ENCODE measurements at regions not wholly inside any gene's neighbourhood (a gene's known extent, or its start where the extent isn't known, plus 50 kb on each side); places are given as distances from the start of the nearest gene placed in this dataset.
A peak's percentile ranks its signal among the peaks of the same experiment; 100 is the strongest.

- CTCF ChIA-PET, result interaction anchor here (1.6 kb wide), 1 partner anchor 20 kb away, joined by 5 read pairs; no protein-coding TSS in a partner anchor
These were observed 149.2 kb upstream of the SYT6 start for GRCh38 chr1:114302821-114303220.

DNA sequence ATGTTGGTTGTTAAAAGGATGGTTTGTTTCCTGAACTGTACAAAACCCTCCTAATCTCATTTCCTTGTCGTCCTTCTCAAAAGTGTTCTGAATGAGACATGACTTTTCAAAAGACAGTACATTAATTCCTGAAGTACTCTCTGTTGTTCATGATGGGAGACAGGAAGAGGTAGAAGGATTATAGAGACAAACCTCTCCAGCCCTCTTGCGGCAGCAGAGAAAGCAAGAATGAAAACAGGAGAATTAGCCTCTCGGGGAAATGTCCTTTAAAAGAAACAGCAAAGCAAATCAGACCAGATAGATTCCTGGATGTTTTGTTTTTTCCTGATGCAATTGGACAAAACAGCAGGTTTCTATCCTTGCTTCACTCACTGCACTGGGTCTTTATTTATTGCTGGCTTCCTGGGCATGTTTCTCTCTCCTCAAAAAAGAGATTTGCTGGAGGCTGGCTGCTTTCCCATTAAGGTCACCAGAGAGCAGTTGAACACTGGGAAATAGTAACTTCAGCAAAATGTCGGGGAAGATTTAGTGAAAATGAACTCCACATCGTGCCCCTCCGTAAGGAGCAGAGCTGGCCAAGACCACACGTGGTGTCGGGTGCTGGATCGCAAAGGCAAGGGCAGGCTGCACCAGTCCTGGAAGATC lies 145.8 kb upstream of the SYT6 start:
- no peak for ATAC-seq
- Mint-ChIP-seq H3K4me3 (no peak overlapping the region), H3K9me3 (ENCODE audit: low read depth) (no peaks in the 10 kb centered on the region), H3K4me1 (peaks cover 8% of the 10 kb centered on the region), H3K36me3 (no peaks in the 10 kb centered on the region), H3K27me3 (peaks cover 8% of the 10 kb centered on the region), H3K27ac (no peak overlapping the region)
- CTCF ChIA-PET, result interaction anchor here (1.4 kb wide), 1 partner anchor 17 kb away, joined by 8 read pairs; no protein-coding TSS in a partner anchor
- no peak for DNase-seq

More at GRCh38 chr1:114302821-114303220, 149.2 kb upstream of the SYT6 start:
- no peak for ATAC-seq
- H3K9me3 Mint-ChIP-seq (ENCODE audit: low read depth), result no peaks in the 10 kb centered on the region
- no peak for DNase-seq
- peaks cover 8% of the 10 kb centered on the region for H3K4me1 Mint-ChIP-seq
- no peak overlapping the region for H3K4me3 Mint-ChIP-seq
- no peak overlapping the region for H3K27ac Mint-ChIP-seq
- H3K36me3 Mint-ChIP-seq, result no peaks in the 10 kb centered on the region
- peaks cover 9% of the 10 kb centered on the region for H3K27me3 Mint-ChIP-seq

DNA sequence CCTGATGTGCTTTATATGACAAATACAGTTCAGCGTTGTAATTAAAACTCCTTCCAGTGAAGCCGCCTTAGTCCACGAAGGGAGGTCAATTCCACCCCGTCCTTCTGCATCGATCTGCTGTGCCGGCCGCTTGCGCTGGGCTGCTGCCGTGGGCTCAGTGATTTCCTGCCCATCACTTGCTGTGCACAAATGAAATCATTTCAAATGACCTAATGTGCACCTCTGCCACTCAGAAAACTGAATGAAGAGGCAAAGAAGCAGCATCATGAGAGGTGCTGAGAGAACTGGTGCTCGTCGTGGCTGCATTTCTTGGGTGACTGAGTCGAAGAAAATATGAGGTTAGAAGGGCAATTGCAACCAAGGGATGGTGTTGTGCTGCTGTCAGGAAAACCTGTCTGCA lies 144.3 kb upstream of the SYT6 start:
- Mint-ChIP-seq H3K36me3 (no peaks in the 10 kb centered on the region), H3K4me1 (peaks cover 8% of the 10 kb centered on the region), H3K4me3 (no peak overlapping the region), H3K9me3 (ENCODE audit: low read depth) (no peaks in the 10 kb centered on the region), H3K27me3 (peaks cover 8% of the 10 kb centered on the region), H3K27ac (no peak overlapping the region)
- DNase-seq (no peak), ATAC-seq (no peak)
- CTCF ChIA-PET, result no interaction called here

DNA sequence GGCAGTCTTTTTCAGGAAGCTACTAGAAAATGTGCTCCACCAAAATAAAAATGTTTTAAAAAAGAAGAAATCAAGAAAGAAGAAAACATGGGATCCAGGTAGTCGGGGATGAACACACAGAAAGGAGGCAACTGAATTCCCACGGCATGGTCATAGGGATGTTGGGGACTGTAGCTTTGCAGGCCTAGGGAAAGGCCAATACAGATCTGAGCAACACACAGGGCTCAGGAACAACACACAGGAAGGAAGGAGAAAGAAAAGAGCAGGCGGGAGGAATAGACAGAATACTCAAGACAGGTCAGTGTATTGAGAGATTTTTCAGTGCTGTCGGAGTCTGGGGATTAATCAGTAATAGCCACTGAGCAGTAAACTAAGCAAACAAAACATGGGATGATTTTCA lies 142.7 kb upstream of the SYT6 start:
- peaks cover 8% of the 10 kb centered on the region for H3K27me3 Mint-ChIP-seq
- CTCF ChIA-PET, result interaction anchor here (2.6 kb wide), 1 partner anchor 14 kb away, joined by 12 read pairs; no protein-coding TSS in a partner anchor
- H3K27ac Mint-ChIP-seq, result no peak overlapping the region
- H3K4me1 Mint-ChIP-seq, result peaks cover 4% of the 10 kb centered on the region
- DNase-seq (no peak), ATAC-seq (no peak)
- no peaks in the 10 kb centered on the region for H3K36me3 Mint-ChIP-seq
- H3K4me3 Mint-ChIP-seq, result no peak overlapping the region
- H3K9me3 Mint-ChIP-seq (ENCODE audit: low read depth), result no peaks in the 10 kb centered on the region

DNA sequence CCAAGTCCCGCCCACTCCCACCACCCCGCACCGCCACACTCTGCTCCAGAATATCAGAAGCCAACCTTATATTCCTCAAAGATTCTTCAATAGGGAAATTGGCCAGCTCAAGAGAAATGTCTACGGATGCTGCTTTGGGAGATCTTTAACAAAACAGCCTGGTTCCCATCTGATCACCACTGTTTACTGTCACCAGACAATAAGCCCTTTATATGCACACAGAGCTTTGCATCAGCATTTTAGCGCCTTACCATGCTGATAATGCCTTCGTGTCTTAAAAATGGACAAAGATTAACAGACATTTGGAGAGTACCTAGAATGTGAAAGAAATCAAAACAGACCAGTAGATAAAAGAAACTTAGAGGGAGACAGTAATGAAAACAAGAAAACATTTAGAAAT lies 141.7 kb upstream of the SYT6 start:
- Mint-ChIP-seq H3K4me1 (no peaks in the 10 kb centered on the region), H3K36me3 (no peaks in the 10 kb centered on the region), H3K9me3 (ENCODE audit: low read depth) (no peaks in the 10 kb centered on the region), H3K27me3 (peaks cover 8% of the 10 kb centered on the region), H3K27ac (no peak overlapping the region), H3K4me3 (no peak overlapping the region)
- DNase-seq (no peak), ATAC-seq (no peak)
- CTCF ChIA-PET, result interaction anchor here (1.1 to 2.6 kb wide), 2 partner anchors 13 to 25 kb away, joined by 3 to 12 read pairs; no protein-coding TSS in a partner anchor

DNA sequence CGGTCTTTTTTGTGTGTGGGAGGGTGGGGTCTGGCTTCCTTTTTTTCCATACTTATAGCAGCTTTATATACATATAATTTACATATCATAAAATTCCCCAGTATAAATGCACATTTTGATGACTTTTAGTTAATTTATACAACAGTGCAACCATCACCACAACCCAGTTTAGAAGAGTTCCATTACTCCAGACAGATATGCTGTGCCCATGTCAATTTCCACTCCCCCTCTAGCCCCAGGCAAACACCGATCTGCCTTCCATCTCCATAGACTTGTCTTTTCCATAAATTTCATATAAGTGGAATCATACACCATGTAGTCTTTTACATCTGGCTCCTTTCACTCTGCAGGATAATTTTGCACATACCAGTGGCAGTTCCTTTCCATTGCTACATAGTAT lies 139.2 kb upstream of the SYT6 start:
- H3K4me1 Mint-ChIP-seq, result no peaks in the 10 kb centered on the region
- H3K27me3 Mint-ChIP-seq, result no peaks in the 10 kb centered on the region
- CTCF ChIA-PET, result no interaction called here
- H3K4me3 Mint-ChIP-seq, result no peak overlapping the region
- H3K9me3 Mint-ChIP-seq (ENCODE audit: low read depth), result no peaks in the 10 kb centered on the region
- DNase-seq, result no peak
- no peaks in the 10 kb centered on the region for H3K36me3 Mint-ChIP-seq
- no peak for ATAC-seq
- no peak overlapping the region for H3K27ac Mint-ChIP-seq

- Mint-ChIP-seq H3K27ac (no peak overlapping the region), H3K27me3 (no peaks in the 10 kb centered on the region), H3K4me3 (no peak overlapping the region), H3K36me3 (no peaks in the 10 kb centered on the region), H3K4me1 (no peaks in the 10 kb centered on the region), H3K9me3 (ENCODE audit: low read depth) (no peaks in the 10 kb centered on the region)
- CTCF ChIA-PET, result no interaction called here
- ATAC-seq, result no peak
- DNase-seq, result no peak
These were observed 138.5 kb upstream of the SYT6 start for GRCh38 chr1:114292194-114292593.

DNA sequence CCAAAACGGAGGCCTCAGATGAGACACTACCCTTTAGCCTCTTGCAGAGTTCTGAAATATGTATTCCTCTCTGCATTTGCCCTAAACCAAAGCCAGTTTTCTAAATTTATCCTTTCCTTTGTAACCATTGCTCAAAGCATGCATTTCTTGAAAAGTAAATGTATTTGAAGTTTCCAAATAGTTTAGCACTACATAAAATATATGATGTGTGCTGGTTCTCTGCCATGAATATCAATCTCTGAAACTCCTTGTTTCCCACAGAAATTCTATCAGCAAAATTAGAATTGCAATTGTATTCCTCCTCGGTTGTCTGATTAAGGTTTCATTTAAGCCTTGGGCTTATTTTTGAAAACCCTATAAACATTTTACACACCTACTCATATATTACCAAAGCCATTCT lies 137.1 kb upstream of the SYT6 start:
- Mint-ChIP-seq H3K27ac (no peak overlapping the region), H3K9me3 (ENCODE audit: low read depth) (no peaks in the 10 kb centered on the region), H3K27me3 (no peaks in the 10 kb centered on the region), H3K4me1 (no peaks in the 10 kb centered on the region), H3K36me3 (no peaks in the 10 kb centered on the region), H3K4me3 (no peak overlapping the region)
- DNase-seq (no peak), ATAC-seq (no peak)
- CTCF ChIA-PET, result no interaction called here

- DNase-seq, result no peak
- H3K4me1 Mint-ChIP-seq, result no peaks in the 10 kb centered on the region
- no peaks in the 10 kb centered on the region for H3K9me3 Mint-ChIP-seq (ENCODE audit: low read depth)
- no peak for ATAC-seq
- no peak overlapping the region for H3K27ac Mint-ChIP-seq
- H3K36me3 Mint-ChIP-seq, result no peaks in the 10 kb centered on the region
- CTCF ChIA-PET, result no interaction called here
- no peak overlapping the region for H3K4me3 Mint-ChIP-seq
- H3K27me3 Mint-ChIP-seq, result no peaks in the 10 kb centered on the region
These were observed 136.7 kb upstream of the SYT6 start for GRCh38 chr1:114290341-114290740.

- no peak for ATAC-seq
- H3K36me3 Mint-ChIP-seq, result no peaks in the 10 kb centered on the region
- CTCF ChIA-PET, result no interaction called here
- H3K4me3 Mint-ChIP-seq, result no peak overlapping the region
- H3K27ac Mint-ChIP-seq, result no peak overlapping the region
- H3K4me1 Mint-ChIP-seq, result no peaks in the 10 kb centered on the region
- H3K27me3 Mint-ChIP-seq, result no peaks in the 10 kb centered on the region
- no peaks in the 10 kb centered on the region for H3K9me3 Mint-ChIP-seq (ENCODE audit: low read depth)
- DNase-seq, result no peak
These were observed 136.2 kb upstream of the SYT6 start for GRCh38 chr1:114289824-114290223.

DNA sequence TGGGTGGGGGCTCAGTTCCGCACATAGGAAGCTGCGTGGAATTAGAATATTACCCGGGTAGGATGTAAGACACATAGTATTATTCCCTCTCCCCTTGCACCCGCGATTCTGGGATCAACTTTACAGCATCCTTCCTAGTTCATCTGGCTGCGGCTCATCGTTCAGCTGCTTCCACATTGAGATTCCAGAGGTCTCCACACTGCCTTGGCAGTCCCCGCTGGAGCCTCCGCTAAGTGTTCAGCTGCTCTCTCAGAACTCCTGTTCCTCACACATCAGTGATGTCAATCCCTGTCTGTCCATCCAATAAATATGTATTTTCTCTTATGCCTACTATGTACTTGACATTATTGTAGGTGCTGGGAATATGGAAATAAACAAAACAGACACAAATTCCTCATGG lies 135.6 kb upstream of the SYT6 start:
- Mint-ChIP-seq H3K27me3 (no peaks in the 10 kb centered on the region), H3K4me1 (no peaks in the 10 kb centered on the region), H3K27ac (no peak overlapping the region), H3K36me3 (no peaks in the 10 kb centered on the region), H3K4me3 (no peak overlapping the region), H3K9me3 (ENCODE audit: low read depth) (no peaks in the 10 kb centered on the region)
- DNase-seq (no peak), ATAC-seq (no peak)
- CTCF ChIA-PET, result no interaction called here

DNA sequence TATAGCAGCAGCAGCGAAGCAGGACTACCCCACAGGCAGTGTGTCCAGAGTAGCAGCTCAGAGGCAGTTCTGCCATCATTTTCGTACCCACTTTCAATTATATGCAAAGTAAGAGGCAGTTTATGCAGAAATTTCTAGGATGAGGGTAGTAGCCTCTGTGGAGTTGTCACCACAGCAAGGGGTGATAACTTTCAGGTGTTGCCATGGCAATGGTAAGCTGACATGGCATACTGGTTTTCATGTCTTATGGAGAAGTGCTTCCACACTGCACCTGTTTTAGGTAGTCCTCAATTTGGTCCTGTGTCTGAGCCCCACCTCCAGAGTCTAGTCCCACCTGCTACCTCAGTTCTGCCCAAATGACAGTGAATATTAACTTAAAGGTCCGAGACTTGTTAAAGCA lies 133.3 kb upstream of the SYT6 start:
- CTCF ChIA-PET, result interaction anchor here (0.9 to 1.5 kb wide), 4 partner anchors 24 to 60 kb away, joined by 3 to 7 read pairs (median 4); no protein-coding TSS in a partner anchor
- no peak overlapping the region for H3K27ac Mint-ChIP-seq
- DNase-seq, result no peak

GRCh38 chr1:114286179-114286578 lies 132.5 kb upstream of the SYT6 start:
- H3K27me3 Mint-ChIP-seq, result no peaks in the 10 kb centered on the region
- no peak overlapping the region for H3K4me3 Mint-ChIP-seq
- CTCF ChIA-PET, result interaction anchor here (0.9 to 1.5 kb wide), 4 partner anchors 49 to 60 kb away, joined by 3 to 7 read pairs (median 4); no protein-coding TSS in a partner anchor
- no peaks in the 10 kb centered on the region for H3K36me3 Mint-ChIP-seq
- no peaks in the 10 kb centered on the region for H3K9me3 Mint-ChIP-seq (ENCODE audit: low read depth)
- DNase-seq (no peak), ATAC-seq (no peak)
- no peak overlapping the region for H3K27ac Mint-ChIP-seq
- no peaks in the 10 kb centered on the region for H3K4me1 Mint-ChIP-seq

More for the DNA sequence above, 133.3 kb upstream of the SYT6 start:
- no peak for ATAC-seq
- no peaks in the 10 kb centered on the region for H3K4me1 Mint-ChIP-seq
- no peaks in the 10 kb centered on the region for H3K9me3 Mint-ChIP-seq (ENCODE audit: low read depth)
- H3K4me3 Mint-ChIP-seq, result no peak overlapping the region
- no peaks in the 10 kb centered on the region for H3K27me3 Mint-ChIP-seq
- H3K36me3 Mint-ChIP-seq, result no peaks in the 10 kb centered on the region

DNA sequence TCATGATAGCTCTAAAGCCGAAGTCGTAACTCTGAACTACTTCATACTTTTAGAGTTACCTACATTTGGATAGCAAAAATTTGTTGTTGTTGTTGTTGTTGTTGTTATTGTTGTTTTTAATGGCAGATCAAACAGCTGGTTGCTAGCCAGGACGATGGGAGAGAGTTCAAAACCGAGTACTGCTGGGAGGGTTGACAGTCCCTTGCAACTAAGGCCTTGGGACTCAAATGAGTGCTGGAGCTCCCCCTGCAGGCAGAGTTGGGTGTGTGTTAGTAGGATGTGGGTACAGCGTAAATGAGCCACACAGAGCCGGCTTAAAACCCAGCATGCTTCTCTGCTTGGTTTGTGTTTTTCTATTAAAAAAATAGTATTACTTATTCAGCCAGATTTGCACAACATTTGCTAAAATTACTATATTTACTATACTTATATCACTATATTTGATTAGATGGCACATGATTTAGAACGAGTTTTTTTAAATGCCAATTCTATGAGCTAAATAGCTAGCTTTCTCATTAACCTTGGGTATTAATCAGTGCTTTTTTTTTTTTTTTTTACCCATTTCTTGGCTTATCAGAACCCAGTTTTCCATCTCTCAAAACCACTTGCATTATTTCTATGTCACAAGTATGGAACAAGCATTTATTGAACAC lies 129.2 kb upstream of the SYT6 start:
- CTCF ChIA-PET, result interaction anchor here (0.6 to 2.7 kb wide), 36 partner anchors 9 to 389 kb away, joined by 3 to 40 read pairs (median 4); partner anchors contain the start of gene OLFML3
- Mint-ChIP-seq H3K9me3 (ENCODE audit: low read depth) (no peaks in the 10 kb centered on the region), H3K36me3 (no peaks in the 10 kb centered on the region), H3K27ac (no peak overlapping the region), H3K4me1 (no peaks in the 10 kb centered on the region), H3K4me3 (no peak overlapping the region), H3K27me3 (peaks cover 3% of the 10 kb centered on the region)
- peak; percentile 90 for DNase-seq
- peak; percentile 100 for ATAC-seq

Data from activated CD8-positive, alpha-beta memory T cell treated with anti-CD3 and anti-CD28 coated beads, Interleukin-2, amount 10 ng/mL, durations not matched to agents 7 days and 5 days (primary cell).